ENCODE measurements at regions not wholly inside any gene's neighbourhood (a gene's known extent, or its start where the extent isn't known, plus 50 kb on each side); places are given as distances from the start of the nearest gene placed in this dataset.

DNA sequence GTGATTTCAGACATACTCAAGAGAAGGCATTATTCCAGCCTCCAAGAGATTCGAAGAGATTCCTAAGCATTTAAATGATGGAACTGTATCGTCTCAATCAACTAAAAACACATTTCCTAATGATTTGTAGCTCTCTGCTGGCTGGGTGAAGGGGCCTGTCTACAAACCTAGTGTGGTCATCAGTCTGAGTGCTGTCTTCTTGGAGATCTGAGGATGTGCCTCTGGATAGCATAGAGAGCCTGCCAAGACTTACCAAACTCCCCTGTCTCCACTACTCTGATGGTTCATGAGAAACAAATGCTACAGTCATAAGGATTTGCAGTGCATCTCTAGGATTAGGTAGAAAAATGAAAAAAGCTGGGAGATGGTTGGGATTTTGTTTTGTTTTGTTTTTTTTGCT, 176.9 kb upstream of the CITED2 start:
- TF ChIP-seq, protein P1, sequence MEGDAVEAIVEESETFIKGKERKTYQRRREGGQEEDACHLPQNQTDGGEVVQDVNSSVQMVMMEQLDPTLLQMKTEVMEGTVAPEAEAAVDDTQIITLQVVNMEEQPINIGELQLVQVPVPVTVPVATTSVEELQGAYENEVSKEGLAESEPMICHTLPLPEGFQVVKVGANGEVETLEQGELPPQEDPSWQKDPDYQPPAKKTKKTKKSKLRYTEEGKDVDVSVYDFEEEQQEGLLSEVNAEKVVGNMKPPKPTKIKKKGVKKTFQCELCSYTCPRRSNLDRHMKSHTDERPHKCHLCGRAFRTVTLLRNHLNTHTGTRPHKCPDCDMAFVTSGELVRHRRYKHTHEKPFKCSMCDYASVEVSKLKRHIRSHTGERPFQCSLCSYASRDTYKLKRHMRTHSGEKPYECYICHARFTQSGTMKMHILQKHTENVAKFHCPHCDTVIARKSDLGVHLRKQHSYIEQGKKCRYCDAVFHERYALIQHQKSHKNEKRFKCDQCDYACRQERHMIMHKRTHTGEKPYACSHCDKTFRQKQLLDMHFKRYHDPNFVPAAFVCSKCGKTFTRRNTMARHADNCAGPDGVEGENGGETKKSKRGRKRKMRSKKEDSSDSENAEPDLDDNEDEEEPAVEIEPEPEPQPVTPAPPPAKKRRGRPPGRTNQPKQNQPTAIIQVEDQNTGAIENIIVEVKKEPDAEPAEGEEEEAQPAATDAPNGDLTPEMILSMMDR (IDR thresholded peaks at IDR 0.05), result no peak
- TF ChIP-seq POLR2A (IDR thresholded peaks at IDR 0.05), result no peak
